HG02885 (cell line): ENCODE measurements at regions not wholly inside any gene's neighbourhood (a gene's known extent, or its start where the extent isn't known, plus 50 kb on each side); places are given as distances from the start of the nearest gene placed in this dataset.

Experiments used
- ATAC-seq: cut with Tn5 transposase; IDR thresholded peaks from one replicate; pipeline ENCODE4 v1.9.1; 2021; ENCODE audit warnings: mild to moderate bottlenecking; ENCODE audit not compliant: unreplicated experiment, poor library complexity

DNA sequence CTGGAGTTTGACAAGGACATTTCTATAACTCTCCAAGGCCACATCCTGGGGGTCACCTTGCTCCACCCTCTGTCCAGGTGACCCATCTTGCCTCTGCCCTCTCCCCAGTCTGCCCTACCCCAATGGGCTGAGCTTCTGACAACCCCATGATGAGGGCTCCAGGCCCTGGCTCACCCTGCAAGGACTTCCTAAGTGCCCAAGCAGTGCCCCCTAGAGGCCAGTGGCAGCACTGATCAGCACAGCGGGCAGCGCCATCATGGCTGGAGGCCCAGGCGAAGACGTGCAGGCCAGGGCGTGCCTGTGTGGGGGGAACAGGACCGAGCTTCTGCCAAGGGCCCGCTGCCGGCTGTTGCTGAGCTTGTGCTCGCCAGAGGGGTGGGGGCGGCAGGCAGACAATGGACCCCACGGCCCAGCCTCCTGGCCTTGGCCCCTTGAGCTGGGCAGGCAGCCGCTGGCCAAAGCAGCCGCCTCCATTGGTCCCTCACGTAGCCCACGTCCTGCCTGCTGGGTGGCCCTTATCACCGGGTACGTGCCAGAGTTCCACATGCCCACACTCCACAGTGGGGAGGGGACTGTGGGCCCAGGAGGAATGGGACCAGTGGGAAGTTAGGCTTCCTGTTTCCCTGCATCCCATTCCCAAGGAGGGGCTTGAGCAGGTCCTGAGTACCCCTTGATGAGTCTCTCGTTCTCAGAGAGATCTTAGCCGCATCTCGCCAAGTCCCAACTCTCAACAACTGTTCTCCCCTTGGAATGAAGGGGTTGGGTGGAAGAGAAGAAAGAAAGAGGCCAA, 64.3 kb downstream of the MRPL14 start:
- ATAC-seq, result no peak

DNA sequence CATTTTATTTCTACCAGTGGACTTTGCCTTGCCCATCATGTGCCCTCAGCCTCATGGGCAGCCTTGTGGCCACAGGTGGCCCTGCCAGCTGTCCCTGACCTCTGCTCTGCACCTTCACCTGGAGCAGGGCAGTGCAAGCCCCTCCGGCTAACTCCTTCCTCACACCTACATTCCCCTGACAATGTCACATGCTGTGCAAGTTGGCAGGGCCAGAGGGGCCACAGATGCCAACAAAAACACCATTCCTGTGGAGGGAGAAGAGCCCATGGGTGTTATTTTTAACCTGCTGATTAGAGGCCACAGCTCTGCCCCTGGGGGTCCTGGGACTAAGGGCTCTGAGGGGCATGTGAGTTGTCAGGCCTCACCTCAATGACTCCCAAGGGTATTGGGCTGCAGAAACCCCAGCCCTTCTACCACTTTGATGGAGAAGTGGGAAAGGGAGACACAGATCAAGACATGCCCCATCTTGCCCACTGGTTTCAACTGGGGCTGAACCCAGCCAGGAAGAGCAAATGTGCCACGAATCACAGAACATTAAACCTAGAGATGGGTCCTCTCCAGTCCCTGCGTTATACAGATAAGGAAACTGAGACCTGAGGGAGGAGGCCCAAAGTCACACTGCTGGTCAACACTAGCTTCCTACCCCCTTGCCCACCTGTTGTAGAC, 65.0 kb downstream of the MRPL14 start:
- ATAC-seq, result no peak

DNA sequence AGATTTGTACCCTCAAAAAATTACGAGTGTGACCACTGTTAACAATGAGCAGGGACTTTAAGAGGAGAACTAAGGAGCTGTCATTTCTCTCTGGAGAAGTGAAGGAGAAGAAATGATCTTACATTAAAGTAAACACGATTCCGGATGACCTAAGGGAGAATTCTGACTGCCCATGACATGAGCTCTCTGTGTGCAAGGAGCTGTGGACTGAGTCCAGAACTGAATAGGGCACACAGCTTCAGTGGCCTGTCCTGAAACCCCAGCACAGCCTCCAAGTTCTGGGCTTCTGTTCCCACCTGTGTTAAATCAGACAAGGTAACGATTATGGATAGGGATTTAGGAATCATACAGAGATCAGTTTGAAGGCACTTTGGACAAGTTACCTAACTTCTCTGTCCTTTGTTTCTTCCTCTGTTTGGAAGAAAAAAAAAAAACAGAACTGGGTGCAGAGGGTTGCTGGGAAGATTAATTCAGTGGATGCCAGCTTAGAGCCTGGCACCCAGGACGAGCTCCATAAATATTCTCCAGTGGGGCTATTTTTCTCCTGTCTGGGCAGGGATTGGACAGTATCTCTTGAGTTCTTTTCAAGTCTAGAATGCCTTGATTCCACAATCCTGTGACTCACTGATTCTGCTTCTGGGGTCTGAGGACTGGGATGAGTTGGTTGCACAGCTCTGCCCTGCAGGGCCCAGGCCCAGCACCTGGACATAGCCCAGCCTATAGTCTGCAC, 65.7 kb downstream of the MRPL14 start:
- no peak for ATAC-seq

DNA sequence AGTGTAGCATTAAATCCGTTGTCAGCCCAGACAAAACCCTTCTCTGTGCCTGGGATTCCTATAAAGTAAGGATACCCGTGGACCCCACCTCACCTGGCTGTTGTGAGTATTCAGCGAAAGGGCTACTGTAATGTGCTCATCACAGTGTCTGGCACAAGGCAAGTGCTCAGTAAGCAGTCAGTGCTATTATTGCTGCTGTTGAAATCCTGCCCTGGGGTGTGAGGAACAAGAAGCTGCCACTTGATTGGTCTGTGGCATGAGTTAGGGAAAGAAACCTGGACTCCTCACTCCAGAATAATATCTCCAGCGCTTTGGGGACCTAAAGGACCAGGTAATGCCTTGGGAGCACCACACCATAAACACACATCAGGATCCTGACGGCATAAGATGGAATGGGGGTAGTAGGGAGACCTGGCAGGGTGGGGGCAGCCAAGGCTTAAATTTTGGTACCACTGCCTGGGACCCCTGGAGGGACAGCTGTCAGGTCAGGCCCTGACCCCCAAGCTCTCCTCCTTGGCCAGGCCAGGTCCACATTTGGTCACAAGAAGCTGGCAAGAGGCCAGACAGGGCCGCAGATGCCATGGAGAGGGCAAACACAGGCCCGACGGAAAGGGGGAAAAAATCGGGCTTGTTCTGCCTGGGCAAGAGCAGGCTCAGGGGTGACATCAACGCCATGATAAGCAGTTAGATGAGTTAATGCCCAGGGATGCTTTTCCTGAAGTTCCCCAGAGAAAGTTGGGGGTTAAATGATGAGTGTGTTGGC, 66.5 kb downstream of the MRPL14 start:
- no peak for ATAC-seq

DNA sequence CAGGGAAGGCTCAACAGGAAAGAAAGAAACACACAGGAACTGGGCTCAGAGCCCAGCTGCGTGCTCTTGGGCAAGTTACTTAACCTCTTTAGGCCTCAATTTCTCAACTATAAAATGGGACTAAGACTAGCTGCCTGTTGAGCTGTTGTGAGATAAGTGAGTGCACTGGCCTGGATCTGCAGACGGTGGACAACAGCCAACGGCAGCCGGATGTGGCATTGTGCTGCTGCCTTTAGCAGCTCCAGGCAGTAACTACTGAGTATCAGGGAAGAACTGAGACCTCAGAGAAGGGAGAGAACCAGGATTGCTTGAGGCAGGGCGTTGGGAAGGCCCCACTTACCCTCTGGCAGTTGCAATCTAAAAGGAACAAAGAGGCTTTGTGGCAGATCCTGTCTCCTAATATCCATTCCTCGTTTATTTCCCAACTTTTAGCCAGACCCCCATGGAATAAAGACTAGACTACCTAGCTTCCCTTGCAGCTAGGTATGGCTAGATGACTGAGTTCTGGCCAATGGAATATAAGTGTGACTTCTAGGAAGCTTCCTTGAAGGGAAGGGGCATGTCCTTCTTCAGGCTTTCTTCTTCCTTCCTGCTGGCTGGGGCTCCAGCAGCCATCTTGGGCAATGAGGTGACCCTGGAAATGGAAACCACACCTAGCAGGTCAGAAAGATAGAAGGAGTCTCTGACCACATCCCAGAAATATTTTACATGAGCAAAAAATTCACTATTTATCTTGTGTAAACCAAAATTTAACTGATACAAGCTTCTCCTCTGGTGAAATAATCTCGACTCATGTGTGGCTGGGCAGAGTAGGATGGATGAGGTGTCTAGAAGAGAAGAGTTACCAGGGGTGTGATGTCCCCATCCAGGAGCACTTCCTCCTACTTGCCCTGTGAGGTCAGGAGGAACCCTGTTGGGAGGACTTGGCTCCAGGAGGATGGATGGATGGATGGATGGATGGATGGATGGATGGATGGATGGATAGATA, 67.6 kb downstream of the MRPL14 start:
- no peak for ATAC-seq

DNA sequence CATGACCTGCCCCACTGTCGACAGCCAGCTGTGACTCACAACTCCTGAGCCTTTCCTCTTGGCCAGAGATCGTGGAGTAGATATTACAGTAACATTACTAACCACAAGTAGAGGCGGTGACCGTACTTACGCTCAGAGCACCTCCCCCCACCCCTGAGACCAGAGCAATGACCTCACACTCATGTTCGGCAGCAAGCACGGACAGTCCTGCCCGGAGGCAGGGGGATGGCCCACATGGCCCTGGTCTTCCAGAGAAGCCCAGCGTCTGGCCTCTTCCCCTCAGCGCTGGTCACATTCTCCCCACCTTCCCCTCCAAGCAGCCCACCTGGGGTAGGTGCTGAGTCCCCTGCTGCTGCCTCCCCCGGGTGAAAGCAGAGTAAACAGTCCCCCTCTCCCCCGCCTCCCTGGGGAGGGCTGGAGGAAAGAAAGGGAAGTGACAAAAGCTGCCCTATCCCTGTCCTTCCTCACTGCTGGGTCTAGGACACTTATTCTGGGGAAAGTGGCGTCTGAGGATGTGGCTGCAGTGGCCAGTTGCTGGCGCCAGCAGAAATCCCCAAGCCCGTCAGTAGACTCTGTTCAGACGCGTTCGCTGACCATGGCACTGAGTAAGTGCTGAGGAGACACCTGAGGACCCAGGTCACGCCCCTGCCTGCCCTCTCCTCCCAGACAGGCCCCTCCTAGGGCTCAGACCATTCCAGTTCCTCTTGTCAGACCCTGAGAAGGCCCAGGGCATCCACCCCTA, 68.5 kb downstream of the MRPL14 start:
- peak; percentile 61 for ATAC-seq

DNA sequence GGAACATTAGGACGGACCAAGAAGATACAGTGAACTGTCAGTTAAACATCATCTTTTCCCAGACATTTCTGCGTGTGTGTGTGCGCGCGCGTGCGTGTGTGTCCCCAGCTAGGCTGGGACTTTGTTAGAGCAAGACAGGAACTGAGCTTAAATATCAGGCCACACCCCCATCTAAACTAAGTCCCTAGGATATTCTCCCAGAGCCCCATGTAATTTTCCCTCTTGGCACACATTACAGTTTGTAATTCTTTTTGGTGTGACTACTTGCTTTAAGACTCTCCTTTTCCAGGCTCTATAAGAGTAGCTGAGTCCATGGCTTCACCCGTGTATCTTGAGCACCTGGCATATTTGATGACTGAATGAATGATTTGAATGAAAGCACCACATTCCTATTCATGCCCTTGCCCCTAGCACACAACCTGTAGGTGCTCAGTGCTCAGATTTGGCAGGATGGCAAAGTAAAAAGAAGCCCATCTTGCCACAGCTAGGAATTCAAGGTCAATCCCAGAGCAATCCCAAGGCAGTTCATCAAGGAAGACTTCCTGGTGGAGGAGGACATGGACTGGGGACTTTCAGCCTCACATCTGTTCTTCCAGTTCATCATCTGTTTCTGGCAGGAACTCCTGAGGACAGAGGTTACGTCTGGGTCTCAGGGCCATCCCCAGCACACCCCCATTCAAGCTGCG, 69.2 kb downstream of the MRPL14 start:
- no peak for ATAC-seq

DNA sequence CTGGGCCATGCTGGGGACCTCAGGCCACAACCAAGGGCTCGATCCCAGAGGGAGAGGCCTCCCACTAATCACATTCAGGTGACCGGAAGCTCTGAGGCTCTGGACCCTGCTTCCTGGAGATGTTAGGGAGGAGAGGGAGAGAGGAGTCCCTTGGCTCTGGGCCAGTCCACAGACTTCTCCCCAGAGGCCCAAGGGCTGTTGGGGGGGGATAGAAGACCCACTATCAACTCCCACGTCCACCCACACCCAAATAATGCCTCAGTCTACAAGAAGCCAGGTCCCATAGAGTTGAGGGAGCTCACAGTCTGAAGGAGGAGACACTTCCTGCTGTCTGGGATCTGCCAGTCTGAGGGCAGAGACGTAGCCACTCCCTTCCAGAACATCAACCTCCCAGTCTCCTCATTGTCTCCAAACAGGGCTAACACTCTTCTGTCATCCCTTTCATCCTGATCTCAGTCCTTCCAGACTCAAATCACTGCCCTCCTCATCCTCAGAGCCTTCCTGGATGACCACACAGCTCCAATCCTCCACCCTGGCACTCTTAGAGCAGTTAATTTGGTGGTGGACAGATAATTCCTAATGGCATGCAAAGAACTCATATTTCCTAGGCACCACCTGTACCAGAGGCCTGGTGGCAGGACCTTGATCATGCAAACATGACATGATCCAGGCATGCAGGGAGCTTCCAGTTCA, 69.9 kb downstream of the MRPL14 start:
- no peak for ATAC-seq

DNA sequence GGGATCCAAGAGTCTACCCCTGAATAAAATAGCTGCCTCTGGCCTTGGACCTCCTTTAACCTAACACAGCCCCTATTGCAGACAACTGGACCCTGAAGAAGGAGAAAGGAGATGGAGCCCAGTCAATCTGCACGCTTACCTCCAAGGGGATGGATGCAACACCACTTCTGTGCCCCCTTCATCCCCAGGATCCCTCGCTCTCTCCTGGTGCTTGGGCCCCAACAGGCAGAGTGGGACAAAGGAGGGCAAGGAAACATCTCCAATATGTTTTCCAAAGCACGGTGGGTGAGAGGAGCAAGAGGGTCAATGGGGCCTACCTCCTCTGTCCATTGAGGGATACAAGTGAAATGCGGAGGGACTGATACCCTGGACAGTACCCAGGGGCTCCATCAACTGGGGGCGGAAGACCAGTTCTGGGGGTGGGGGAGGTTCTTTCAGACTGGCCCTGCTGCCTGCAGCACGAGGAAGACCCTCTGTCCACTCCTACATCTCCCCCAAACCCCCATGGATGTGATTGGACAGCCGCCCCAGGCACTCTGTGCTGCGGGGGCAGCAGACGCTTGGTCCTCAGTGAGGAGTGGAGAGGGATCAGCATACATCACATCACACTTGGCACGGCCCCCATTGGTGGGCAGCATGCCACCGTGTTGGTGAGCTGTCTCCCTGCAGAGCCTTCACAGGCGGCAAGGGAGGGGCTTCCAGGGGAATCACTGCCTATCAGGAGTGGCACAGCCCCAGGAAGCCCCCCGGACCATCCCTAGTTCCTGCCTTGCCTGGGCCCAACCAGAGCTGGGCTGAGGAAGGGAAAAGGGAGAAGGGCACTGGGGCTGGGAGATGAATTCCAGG, 70.6 kb downstream of the MRPL14 start:
- no peak for ATAC-seq

DNA sequence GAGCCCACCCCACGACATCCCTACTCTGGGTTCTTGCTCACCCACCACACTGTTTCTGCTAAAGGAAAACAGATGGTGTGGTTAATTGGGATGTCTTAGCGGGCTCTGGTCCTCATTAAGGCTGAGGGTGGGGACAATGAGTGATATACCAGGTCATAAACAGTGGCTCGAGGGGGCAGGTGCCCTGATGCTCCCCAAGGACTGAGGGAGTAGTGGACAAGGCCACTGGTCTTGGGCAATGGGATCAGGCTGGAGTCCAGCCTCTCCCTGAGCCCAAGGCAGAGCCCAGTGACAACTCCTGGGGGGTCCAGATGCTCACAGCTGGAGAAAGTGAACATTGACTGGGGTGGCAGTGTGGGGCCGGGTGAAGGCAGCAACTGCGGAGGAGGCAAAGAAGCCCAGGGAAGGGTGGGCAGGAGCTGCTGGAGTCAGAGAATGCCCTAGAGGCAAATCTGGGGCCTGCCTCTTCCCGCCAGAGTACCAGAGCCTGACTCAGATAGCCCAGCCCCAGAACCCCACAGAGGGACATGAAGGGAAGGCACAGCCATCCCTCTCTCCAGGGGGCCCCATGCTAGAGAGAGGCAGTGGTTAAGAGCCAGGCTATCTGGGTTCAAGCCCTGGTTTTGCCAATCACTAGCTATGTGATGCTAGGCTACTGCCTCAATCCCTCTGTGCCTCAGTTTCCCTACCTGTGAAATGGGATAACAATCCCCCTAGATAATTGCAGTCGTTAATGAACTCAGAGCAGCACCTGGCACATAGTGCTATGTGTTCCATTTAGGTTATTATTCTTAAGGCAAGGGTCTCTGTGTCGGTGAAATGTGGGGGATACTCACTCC, 72.3 kb downstream of the MRPL14 start:
- ATAC-seq, result no peak

DNA sequence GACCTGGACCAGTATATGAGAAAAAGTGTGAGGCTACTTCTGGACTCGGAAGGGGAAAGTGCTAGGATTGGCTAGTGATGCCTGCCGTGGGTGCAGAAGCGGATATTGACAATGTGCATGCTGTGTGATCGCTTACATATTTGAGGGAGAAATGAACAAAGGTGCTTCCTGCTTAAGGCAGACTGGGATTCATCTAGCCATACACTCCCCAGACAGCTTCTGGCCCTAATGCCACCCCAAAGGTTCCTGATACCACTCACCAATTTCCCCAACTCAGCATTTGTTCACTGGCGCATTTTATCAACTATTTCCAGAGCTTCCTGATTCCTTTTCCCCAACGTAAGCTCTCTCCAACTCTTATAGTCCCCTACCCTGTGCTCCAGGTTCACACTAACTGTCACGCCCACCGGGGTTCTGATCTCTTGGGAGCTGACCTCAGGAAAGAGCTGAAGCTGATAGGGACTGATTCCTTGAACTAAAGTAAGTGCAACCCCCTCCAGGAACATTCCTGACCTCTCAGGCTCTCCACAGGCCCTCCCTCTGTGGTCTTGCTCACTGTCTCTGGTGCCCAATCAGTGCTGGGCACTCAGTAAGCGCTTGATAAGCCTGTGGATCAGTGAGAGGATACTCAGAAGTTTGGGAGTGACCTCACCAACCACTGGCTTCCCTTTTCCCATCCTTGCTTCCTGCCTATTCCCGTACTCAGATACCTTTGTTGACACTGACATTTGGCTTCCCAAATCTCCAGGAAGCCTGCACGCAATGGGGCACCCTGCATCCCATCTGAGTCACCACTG, 73.3 kb downstream of the MRPL14 start:
- ATAC-seq, result no peak

DNA sequence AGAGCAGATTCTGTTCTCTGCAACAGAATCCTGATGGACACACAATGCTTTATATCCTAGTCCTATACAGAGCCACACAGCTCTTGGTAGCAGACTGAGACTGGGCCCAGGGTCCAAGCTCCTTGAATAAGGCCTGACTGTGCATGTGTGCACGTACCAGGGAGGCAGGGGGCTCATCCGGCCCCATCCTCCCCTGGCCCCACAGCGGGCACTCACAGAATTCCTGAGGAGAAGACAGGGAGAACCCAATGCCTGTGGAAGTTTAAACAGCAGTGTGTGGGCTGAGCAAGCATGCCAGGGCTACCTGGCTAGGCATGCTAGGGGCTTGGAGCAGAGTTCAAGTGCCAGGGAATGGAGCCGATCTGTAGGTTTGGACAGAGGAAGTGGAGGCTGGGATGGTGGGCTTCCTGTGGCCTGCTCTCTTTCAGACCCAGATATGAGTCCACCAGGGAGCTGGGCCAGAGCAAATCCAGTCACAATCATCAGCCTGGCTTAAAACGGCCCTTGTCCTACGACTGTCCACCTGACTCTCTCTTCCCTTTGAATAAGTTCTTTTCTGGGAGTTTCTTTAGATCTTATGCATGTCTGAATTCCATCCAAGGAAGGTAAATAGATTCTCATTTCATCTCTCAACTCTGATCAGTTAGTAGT, 74.0 kb downstream of the MRPL14 start:
- no peak for ATAC-seq

DNA sequence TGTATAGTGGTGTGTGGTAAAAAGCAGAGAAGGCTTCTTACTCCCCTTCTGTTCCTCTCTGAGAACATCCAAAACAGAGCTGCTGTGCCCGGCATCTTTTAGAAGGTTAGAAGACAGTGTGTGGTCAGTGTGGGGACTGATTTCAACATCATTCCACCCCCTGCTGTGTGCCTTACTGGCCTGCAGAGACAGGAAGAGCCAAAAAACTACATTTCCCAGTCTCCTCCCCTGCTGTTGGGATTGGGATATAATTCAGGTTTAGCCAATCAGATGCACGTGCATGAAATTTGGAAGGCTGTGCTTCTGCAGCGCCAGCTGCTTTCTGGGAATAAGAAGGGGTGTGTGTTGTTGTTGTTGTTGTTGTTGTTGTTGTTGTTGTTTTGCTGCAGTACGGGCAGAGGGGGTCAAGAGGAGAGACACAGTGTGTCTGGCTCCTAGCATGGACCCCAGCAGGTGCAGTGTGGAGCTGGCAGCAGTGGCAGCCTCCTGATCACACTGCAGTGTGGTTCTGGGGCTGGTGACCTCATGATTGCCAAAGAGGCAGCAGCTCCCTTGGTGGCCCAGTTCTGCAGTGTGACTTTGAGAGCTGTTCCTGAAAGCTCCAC, 74.7 kb downstream of the MRPL14 start:
- ATAC-seq, result no peak

DNA sequence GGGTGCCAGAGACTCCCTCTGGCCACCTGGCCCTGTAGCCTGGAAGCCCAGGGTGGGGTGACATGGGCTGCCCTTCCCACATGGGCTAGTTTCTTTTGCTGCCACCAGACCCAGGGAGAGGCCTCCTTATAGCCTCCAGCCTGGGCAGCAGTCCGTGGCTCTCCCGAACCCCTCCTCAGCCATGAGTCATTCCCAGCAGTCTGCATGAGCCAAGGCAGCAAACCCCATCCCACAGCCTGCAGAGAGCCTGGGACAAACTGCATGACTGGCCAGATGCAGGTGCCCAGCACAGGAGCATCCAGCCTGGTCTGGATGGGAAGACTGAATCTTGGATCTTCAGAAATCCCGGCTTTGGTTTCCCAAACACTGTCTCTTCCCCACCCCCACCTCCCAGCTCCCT, 75.7 kb downstream of the MRPL14 start:
- no peak for ATAC-seq
